ENCODE measurements at regions not wholly inside any gene's neighbourhood (a gene's known extent, or its start where the extent isn't known, plus 50 kb on each side); places are given as distances from the start of the nearest gene placed in this dataset.

GRCh38 chr4:158008551-158009218 is 164.1 kb downstream of the GASK1B start:
- TF ChIP-seq EP300 (IDR thresholded peaks at IDR 0.05; ENCODE audit: borderline replicate concordance), result no peak
- no peak for TF ChIP-seq FOXM1 (IDR thresholded peaks at IDR 0.05; ENCODE audit: borderline replicate concordance, low read depth)
- TF ChIP-seq ZBTB7A (IDR thresholded peaks at IDR 0.05; ENCODE audit: low read depth), result no peak
- no peak for TF ChIP-seq TEAD4 (IDR thresholded peaks at IDR 0.05)
- no peak for TF ChIP-seq REST (IDR thresholded peaks at IDR 0.05; ENCODE audit: low read depth)

Measured in Ishikawa (cell line).